SIG-M5 treated with dmso at 0.1 percent for 504 hours (cell line): ENCODE measurements at regions not wholly inside any gene's neighbourhood (a gene's known extent, or its start where the extent isn't known, plus 50 kb on each side); places are given as distances from the start of the nearest gene placed in this dataset.
"Not testable (repeated sequence)": the region's sequence is repeated elsewhere in the genome, so short reads cannot be mapped to it uniquely, and the experiment has no call there.

Experiments
- DNase-seq: peaks from one replicate; lab custom pipeline; 2025; ENCODE audit not compliant: unreplicated experiment; lab: John Stamatoyannopoulos, UW

DNA sequence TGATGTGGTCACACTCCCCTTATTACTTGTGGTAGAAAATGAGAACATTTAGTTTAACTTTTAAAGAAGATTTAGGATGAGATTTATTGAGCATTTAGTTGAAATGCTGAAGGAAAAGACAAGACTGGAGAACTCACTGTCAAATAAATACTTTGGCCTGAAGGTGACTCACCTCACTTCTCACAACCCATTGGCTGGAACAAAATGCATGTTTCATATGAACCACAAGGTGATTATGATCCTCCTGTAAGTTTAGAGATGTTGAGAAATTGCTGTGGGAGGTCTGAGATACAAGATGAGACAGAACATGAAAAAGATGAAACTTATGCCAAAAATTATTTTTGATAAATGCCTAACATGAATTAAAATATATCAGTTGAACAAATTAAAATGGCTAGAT, 1004.5 kb downstream of the SOCS6 start:
- no peak for DNase-seq

DNA sequence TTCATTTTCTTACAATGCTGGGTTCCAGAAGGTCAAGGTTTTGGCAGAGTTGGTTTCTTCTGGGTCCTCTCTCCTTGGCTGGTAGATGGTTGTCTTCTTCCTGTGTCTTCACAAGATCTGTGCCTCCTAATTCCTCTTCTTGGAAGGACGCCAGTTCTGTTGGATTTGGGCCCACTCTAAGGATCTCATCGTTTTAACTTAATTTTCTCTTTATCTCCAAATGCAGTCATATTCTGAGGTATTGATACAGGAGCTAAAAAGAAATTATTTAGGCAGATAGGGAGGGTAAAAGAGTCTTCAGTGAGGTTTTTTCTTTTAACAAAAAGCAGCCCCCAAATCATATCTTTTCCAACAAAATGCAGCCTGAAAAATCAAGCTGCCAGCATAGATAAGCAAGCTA, 998.4 kb downstream of the SOCS6 start:
- DNase-seq, result no peak

DNA sequence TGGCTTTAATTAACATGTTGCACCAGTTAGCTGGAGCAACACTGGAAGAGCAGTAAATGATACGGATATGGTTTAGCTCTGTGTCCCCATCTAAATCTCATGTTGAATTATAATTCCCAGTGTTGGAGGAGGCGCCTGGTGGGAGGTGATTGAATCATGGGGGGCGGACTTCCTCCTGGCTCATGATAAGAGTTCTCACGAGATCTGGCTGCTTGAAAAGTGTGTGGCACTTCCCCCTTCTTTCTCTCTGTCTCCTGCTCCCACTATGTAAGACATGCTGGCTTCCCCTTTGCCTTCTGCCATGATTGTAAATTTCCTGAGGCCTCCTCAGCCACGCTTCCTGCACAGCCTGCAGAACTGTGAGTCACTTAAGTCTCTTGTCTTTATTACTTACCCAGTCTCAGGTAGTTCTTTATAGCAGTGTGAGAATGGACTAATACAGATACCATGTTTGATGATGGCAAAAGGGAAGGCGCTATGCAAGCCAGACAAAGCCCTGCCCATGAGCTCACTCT, 963.6 kb downstream of the SOCS6 start:
- no peak for DNase-seq

DNA sequence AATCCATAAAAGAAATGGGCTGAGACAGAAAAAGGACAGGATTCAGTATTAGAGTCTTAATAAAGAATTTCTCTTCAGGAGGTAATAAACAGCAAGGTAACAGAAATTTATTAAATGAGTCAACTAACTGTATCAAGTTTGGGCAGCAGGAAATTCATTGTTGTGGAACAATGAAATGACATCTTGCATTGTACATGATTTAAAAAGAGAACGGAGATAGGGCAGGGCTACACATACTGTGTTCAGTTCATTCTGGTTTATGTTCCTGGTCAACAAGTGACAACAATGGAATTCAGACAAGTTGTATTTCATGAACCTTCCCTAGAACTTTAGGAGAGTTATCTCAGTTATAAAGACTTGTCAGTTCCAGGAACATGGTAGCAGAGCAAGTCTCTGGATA, 961.3 kb downstream of the SOCS6 start:
- DNase-seq, result no peak

DNA sequence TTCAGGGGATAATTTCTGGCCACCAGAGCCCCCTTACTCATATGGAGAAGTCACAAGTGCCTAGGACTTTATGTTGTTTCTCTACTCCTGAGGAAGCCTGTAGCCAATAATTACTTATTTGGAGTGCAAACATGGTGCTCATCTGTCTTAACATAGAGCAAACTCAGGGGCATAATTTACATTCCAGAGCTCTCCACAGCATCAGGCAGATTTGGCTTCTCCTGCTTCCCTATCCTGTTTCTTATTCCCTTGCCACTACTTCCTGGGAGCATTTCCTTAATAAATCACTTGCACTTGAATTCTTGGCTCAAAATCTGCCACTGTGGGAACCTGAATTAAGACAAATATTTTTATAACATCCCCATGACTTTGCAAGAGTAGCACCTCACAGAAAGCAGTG, 960.9 kb downstream of the SOCS6 start:
- DNase-seq, result no peak

DNA sequence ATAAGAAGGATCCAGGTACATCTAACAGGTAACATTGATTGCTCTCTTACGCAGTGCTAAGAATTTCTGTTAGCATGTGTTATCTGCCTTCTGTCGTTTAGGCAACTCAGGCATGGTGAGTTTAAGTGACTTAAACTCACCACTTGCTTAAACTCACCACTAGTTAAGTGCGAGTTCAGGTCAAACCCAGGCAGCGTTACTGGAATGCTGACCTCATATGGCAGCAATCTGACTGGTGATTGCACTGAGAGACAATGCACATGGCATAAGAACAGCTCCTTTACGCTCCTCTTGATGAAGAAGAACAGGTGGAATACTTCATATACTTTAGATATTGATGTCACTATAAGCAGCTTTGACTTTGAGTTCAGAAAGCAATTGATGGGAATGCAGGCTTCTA, 954.1 kb downstream of the SOCS6 start:
- no peak for DNase-seq

DNA sequence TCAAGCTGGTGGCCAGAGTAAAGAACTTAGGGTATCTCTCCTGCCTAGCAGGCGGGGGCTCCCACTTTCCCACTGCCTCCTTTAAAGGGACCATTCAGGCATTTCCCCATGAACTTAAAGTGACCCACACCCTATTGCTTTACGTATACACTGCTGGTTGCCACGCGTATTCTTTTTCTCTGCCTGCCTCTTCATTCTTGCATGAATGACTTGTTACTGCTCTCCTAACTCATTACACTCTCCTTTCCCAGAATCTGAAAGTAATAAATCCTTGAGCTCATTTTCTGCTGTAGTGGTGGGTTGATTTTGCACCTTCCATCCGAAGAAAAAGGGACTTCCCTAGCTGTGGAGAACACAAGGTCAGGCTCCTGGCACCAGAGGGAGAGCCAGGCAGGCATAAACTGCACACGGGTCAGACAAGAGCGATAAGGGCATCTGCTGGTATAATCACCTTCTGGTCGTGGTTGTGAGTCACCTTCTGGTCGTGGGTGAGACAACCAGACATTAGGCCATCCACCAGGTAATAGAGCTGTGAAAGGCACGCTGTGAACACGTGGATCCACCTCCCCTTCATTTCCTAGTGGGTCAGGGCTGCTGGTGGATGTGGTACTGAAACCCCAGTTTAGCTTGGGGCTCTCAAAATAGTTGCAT, 950.3 kb downstream of the SOCS6 start:
- no peak for DNase-seq

DNA sequence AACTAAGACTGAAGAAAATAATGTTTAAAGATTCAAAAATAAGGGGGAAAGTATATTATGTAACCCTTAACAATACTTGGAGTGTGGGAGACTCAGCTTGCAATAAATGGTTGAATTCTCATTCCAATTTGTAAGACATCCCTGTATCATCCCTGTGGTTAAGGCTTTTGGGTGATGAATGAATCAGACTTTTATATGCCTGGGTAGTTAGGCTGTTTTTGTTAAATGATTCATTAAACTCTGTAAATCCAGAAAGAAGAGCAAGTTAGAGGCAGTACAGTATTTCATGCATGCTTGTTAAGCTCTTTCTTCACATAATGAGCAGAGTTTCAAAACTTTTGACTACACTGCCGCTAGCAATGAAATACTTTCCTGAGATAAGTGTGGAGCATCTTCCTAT, 948.8 kb downstream of the SOCS6 start:
- no peak for DNase-seq

DNA sequence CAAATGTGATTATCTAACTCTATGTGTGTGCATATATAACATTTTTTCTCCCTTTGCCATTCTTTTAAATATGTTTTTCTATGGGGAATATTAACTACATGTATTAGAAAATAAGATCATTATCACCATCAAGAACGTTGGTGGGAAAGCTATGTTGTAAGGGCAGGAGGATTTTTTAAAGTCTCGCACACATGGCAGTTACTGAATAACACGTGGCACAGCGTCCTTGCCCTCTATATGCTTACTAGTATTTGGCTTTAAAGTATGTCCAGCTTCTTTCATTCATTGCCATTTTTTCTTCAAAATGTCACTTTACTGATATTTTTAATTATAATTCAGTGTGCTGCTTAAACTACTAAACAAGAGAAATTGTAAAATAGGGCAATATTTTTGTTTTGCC, 944.3 kb downstream of the SOCS6 start:
- DNase-seq, result no peak

DNA sequence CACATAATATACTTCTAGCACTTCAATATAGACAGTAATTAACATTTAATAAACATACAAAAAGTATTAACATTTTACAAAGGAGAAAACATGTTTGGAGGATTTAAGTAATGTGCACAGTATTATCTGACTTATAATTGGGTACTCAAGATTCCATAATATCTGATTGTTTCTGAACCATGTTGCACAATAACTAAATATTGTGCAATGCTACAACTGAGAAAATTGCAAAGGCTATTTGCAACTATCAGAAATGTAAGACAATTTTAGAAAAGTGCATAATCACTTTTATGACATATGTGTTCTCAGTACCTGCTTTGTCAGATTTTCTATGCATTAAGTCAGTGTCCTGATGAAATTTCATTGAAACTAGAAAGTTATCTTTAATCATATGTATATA, 934.6 kb downstream of the SOCS6 start:
- DNase-seq, result no peak

DNA sequence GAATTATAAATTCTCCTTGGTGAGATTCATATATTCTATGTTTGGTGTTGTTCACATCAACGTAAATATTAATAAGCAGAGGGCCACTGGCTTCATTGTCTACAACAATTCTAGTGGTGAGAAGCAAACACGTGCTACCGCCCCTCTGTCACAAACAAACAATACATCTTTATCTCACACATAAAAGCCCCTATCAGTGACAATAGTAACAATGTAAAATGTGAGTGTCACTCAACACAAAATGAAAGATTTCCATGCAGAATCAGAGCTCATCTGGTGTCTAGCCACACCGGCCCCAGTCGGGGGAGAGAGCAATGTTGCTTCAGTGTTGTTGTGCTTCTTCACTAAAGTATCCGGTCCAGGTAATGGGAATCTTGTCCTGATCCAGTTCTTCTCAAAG, 932.6 kb downstream of the SOCS6 start:
- DNase-seq, result no peak

DNA sequence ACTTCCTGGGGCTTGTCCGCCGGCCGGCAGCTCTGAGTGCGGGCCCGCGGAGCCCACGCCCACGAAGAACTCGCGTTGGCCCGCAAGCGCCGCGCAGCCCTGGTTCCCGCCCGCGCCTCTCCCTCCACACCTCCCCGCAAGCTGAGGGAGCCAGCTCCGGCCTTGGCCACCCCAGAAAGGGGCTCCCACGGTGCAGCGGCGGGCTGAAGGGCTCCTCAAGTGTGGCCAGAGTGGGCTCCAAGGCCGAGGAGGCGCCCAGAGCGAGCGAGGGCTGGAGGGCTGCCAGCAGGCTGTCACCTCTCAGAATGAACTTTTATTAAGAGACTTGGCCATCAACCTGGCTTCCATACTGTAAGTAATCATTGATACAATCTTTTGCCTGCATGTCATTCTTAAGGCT, 923.9 kb downstream of the SOCS6 start:
- not testable (repeated sequence) for DNase-seq

DNA sequence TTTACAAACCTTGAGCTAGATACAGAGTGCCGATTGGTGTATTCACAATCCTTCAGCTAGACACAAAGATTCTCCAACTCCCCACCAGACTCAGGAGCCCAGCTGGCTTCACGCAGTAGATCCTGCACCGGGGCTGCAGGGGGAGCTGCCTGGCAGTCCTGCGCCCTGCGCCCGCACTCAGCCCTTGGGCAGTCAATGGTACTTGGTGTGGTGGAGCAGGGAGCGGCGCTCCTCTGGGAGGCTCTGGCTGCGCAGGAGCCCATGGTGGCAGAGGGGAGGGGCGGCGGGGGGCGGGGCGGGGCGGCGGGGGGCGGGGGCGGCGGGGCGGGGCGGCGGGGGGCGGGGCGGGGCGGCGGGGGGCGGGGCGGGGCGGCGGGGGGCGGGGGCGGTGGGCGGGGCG, 923.4 kb downstream of the SOCS6 start:
- no peak for DNase-seq

DNA sequence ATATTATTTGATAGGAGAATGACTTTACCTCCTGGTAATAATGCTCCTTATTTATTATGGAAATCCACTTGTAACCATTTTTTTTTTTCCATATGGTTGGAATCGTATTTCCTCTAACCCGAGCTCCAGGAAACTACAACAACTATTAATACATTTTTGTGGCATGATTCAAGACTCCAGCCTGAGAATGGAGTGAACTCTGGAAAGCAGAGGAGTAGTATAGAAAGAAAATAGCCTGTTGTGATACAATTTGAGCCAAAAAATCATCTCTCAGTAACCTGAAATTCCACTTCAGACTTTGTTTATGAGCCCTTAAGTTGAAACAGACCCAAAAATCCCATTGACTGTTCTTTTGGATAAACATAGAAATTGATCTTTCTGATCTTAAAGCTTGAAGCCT, 921.1 kb downstream of the SOCS6 start:
- DNase-seq, result no peak

DNA sequence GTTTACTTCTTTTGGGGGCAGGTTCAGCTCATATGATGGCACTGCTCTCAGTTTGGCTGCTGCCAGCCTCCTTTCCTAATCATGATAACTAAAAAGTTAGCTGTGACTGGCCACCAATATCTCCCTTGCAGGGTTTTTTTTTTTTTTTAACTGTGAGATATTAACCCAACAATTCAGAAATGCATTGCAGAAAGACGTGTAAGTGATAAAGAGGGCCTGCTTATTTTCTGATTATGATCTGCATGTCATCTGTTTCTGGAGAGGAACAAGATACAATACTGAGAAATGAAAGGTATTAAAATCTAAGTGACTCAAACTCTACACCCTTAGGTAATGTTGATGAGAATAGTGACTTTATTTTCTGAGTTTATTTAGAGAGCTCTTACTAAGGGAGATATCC, 905.6 kb downstream of the SOCS6 start:
- no peak for DNase-seq

DNA sequence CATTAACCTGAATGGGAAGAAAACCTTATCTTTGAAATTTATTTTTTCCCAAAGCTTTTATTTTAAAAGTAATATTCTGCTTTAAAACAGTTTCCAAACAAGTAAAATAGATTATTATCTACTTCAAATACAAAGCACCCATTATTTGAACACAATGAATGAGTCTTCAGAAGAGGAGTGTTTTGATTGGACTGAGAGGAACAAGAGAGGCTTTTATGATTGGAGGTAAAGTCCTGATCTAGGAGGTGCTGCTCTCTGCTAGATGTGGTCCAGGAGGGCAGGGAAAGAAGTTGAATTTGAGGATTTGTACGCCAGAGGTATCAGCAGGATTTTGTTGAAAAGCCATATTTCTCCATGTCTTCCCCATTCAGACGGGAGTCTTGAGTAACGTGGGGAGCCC, 900.7 kb downstream of the SOCS6 start:
- no peak for DNase-seq

DNA sequence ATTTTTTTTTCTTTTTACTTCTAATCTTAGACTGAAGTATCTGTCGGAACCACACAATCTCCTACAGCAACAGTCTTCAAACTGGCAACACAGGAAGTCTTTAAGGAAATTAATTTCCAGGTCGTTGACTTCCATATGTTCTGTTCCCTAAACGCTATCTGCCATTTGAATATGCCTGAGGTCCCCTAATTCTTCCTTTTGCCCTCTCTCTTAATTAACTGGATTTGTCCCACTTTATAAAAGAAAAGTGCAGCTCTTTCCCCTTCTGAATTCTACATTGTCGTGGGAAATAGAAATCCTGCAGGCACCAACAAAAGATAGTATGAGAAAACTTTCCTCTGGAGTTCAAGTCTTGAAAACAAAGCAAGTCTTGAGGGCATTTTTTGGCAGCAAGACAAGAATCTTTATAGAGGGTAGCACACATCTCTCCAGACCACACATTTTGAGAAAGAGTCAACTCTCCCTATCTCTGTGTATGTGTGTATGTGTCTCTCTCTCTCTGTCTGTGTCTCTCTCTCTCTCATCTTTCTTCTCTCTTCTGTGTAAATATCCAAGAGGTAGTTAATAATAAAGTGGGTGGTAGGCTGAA, 879.8 kb downstream of the SOCS6 start:
- DNase-seq, result no peak

DNA sequence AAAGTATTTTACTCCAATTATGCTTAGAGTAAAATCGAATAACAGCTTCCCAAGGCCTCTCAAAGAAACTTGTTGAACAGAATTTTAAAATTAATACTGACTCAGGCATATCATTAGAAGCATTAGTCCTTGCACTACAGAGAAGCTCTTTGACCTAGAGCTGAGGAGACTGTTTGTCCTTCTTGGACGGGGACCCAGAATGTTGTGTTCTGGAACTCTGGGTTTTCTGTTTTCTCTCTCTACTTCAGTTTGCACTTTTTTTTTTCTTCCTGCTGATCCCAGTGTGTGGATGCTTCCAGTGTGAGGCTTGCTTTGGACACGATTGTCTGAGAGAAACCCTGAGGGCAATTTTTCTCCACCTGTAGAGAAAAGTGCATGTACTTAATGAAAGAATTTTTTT, 847.6 kb downstream of the SOCS6 start:
- DNase-seq, result no peak

DNA sequence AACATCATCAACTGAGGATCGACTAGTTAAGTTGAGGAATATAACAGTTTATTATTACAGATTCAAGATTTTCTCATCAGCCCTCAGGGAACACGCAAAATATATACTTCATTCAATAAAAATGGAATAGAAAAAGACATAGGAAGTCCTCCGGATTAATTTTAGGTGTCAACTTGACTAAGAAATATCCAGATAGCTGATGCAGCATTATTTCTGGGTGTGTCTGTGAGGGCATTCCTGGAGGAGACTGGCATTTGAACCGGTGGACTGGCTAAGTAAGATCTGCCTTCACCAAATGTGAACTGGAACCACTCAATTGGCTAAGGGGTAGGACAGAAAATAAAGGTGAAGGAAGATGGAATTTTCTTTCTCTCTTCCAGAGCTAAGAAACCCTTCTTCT, 845.3 kb downstream of the SOCS6 start:
- DNase-seq, result no peak

DNA sequence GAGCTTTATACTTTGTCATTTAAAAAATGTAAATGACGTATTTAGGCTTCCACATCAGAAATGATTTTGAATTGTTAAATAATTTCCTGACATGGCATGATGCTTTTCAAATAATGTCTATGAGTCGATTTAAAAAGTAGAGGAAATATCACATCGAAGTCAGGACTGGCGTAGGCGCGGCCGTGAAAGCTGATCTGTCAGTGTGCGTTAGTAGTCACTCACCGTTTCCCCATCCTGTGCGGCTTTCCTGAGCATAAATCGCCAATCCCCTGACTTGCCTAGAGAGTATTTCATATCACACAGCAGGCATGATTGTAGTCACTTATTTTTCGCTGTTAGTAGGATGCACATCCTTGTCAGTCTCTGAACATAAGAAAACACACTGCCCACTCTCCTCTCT, 843.1 kb downstream of the SOCS6 start:
- no peak for DNase-seq

DNA sequence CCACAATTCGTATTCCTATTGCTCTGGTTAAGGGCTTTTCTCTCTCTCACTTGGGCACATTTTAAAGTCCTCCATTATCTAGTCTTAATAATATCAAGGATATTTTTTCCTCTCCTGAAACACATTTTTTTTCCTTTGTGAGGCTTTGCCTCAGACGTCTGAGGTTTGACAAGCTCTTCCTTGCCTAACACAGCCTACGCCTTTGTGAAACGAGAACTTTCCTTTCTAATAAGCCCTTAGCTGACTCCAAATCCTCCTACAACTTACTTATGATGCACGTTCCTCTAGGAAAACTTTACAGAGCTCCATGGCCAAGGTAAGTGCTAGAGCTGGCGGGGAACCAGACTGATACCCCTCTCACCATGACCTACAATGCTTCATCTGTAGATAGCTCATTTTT, 841.5 kb downstream of the SOCS6 start:
- no peak for DNase-seq

DNA sequence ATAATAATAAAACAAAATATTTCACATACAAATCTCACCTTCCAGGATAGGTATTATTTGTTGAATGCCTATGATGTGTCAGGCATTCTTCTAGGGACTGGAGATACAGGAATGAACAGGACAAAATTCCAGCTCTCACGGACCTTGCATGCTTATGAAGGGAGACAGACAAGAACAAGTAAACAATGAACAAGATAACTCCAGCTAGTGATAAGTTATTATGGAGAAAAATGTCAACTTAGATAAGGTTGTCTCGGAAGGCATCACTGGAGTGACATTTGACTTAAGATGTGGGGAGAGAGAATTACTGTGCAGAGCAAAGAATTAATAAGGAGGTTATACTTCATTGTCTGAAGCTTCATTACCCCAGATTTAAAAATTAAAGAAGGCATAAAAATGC, 836.7 kb downstream of the SOCS6 start:
- DNase-seq, result no peak

DNA sequence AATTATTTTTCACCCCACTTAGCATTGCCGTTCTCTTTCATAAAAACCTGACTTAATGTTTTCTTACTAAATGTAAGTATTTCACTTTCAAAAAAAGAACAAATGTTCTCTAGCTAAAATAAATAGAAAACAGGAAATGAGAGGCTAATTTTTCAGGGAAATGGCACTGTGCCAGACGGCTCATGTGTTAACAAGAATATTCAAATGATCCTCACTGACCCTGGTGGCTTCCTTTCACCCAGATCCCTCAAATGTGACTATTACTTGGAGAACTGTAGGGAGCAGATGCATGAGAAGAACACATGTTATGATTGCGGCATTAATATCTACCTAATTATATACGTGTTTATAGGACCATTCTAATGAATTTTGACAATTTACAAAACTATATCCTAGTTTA, 827.7 kb downstream of the SOCS6 start:
- DNase-seq, result no peak
